Mesothelial cell of epicardium (in vitro differentiated cells): ENCODE measurements at regions not wholly inside any gene's neighbourhood (a gene's known extent, or its start where the extent isn't known, plus 50 kb on each side); places are given as distances from the start of the nearest gene placed in this dataset.

Experiments used
- DNase-seq, 2 experiments: peaks; one replicate each; pipeline ENCODE4 v3.0.0; 2021; ENCODE audit warnings: low spot score in 2 of 2; ENCODE audit not compliant: unreplicated experiment in 2 of 2
- H3K27ac Mint-ChIP-seq: 2 replicates; pipeline ENCODE4 v1.8.0; 2021; ENCODE audit warnings: mixed read lengths
- H3K27me3 Mint-ChIP-seq: 2 replicates; pipeline ENCODE4 v1.8.0; 2021; ENCODE audit warnings: low read depth, mixed read lengths
- H3K36me3 Mint-ChIP-seq: 2 replicates; pipeline ENCODE4 v1.8.0; 2021; ENCODE audit warnings: mixed read lengths
- H3K4me1 Mint-ChIP-seq: 2 replicates; pipeline ENCODE4 v1.8.0; 2021; ENCODE audit warnings: mixed read lengths
- H3K4me3 Mint-ChIP-seq: 2 replicates; pipeline ENCODE4 v1.8.0; 2021; ENCODE audit warnings: mild to moderate bottlenecking, moderate library complexity, mixed read lengths
- H3K9me3 Mint-ChIP-seq: 2 replicates; pipeline ENCODE4 v1.8.0; 2021; ENCODE audit warnings: mixed read lengths
- CTCF ChIP-seq: fragments of 200-600 bp; sonication (generic); IDR thresholded peaks from one replicate; pipeline ENCODE4 v1.5.0; 2021; ENCODE audit warnings: antibody characterized with exemption; ENCODE audit not compliant: unreplicated experiment

DNA sequence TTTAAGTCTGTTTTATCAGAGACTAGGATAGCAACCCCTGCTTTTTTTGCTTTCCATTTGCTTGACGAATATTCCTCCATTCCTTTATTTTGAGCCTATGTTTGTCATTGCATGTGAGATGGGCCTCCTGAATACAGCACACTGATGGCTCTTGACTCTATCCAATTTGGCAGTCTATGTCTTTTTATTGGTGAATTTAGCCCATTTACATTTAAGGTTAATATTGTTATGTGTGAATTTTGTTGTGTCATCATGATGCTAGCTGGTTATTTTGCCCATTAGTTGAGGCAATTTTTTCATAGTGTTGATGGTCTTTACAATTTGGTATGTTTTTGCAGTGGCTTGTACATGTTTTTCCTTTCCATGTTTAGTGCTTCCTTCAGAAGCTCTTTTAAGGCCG lies 50.7 kb upstream of the PDE4B start:
- Mint-ChIP-seq H3K27me3 (peaks cover 6% of the 10 kb centered on the region), H3K36me3 (peaks cover 3% of the 10 kb centered on the region), H3K27ac (no peak overlapping the region), H3K4me3 (no peak overlapping the region), H3K4me1 (no peaks in the 10 kb centered on the region), H3K9me3 (peaks cover 28% of the 10 kb centered on the region)
- no peak for DNase-seq
- no peak for TF ChIP-seq CTCF
